ENCODE measurements at regions not wholly inside any gene's neighbourhood (a gene's known extent, or its start where the extent isn't known, plus 50 kb on each side); places are given as distances from the start of the nearest gene placed in this dataset.

GRCh38 chr10:44566786-44567185 is 181.9 kb upstream of the CXCL12 start:
- TF ChIP-seq, protein P1, sequence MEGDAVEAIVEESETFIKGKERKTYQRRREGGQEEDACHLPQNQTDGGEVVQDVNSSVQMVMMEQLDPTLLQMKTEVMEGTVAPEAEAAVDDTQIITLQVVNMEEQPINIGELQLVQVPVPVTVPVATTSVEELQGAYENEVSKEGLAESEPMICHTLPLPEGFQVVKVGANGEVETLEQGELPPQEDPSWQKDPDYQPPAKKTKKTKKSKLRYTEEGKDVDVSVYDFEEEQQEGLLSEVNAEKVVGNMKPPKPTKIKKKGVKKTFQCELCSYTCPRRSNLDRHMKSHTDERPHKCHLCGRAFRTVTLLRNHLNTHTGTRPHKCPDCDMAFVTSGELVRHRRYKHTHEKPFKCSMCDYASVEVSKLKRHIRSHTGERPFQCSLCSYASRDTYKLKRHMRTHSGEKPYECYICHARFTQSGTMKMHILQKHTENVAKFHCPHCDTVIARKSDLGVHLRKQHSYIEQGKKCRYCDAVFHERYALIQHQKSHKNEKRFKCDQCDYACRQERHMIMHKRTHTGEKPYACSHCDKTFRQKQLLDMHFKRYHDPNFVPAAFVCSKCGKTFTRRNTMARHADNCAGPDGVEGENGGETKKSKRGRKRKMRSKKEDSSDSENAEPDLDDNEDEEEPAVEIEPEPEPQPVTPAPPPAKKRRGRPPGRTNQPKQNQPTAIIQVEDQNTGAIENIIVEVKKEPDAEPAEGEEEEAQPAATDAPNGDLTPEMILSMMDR (IDR thresholded peaks at IDR 0.05) = no peak
- no peak for TF ChIP-seq POLR2A (IDR thresholded peaks at IDR 0.05)
- no peak for TF ChIP-seq POLR2AphosphoS5 (IDR thresholded peaks at IDR 0.05; ENCODE audit: insufficient read depth in 1 of 2, low read depth in 1 of 2)

All from vagina (tissue), 2 donors.